NCI-H526 (cell line): ENCODE measurements at regions not wholly inside any gene's neighbourhood (a gene's known extent, or its start where the extent isn't known, plus 50 kb on each side); places are given as distances from the start of the nearest gene placed in this dataset.

ENCODE experiments used
- DNase-seq, 2 experiments: peaks; one replicate each; lab custom pipeline; 2025; lab: John Stamatoyannopoulos, UW

- no peak for DNase-seq
These were observed 1078.7 kb downstream of the BRD1 start for GRCh38 chr22:48748860-48749554.

- DNase-seq = no peak
These were observed 1079.4 kb downstream of the BRD1 start for GRCh38 chr22:48748113-48748859.

DNA sequence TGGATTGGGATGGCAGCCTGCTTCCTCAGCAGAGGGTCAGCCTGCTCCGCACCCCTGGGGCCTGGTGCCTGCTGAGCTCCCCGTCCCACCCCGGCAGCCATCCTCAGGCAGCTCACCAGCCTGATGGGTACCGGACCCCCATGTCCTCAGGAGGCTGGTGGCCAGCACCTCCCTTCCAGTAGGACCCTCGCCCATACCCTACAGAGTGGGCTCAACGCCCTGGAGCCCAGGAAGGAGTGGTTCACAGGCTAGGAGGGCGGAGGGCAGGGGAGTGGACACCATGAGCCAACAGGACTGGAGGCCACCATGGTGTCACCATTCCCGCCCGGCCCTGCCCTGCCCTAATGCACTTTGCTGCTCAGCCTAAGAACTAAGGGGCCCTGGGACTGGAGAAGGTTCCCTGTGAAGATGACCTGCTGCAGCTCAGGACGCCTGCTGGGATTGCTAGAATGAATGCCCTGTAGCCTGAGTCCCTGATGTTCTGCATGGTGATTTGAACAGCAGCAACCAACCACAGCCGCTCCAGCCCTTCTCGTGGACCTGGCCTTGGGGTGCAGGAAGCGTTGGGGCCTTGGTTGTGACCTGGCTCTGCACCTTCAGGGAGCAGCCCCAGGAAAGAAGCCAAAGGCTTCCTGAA lies 1080.8 kb downstream of the BRD1 start:
- no peak for DNase-seq

- DNase-seq = no peak
These were observed 1081.6 kb downstream of the BRD1 start for GRCh38 chr22:48745842-48746788.

- no peak for DNase-seq
These were observed 1082.5 kb downstream of the BRD1 start for GRCh38 chr22:48744967-48745841.

DNA sequence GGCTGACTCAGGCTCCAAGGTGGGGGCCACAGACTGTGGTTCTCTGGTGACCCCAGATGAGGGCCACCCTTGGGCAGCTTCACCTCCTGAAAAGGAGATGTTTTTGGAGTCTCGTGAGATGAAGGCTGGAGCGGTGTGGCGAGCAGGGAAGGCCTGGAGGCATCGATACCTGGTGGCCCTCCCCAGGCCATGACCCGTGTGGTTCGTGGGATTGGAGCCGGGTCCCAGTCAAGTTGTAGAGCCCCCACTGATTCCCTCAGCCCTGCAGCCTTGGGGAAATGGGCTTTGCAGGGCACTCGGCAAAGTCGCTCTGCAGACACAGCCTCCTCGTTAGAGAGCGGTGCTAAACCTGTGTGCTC lies 1083.4 kb downstream of the BRD1 start:
- no peak for DNase-seq

GRCh38 chr22:48743601-48744282 lies 1083.9 kb downstream of the BRD1 start:
- peak in 1 of 2 experiments; percentile 11 for DNase-seq

DNA sequence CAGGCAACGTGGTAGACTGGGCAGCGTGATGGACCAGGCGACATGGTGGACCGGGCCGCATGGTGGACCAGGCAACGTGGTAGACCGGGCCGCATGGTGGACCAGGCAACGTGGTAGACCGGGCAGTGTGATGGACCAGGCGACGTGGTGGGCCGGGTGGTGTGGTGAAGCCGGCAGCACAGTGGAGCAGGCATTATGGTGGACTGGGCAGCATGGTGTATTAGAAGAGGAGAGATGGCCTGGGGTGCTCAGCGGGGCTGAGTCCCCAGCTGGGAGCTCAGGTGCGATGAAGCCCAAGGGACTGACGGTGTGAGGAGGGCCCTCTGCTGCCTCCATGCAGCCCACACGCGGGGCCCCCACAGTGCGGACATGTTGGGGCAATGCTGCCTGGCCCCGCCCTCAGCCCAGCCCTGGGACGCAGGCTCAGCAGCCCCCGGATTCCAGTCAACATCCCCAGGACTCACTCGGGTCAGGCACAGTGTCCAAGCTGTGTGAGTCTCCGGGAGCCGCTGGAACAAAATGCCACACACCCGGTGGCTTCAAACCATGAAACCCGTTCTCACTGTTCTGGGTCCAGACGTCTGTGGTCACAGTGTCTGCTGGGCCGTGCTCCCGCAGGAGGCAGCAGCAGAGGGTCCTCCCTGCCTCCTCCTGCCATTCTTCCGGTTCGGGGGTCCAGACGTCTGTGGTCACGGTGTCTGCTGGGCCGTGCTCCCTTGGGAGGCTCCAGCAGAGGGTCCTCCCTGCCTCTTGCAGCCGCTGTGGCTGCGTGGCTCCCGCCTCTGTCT lies 1084.9 kb downstream of the BRD1 start:
- no peak for DNase-seq

DNA sequence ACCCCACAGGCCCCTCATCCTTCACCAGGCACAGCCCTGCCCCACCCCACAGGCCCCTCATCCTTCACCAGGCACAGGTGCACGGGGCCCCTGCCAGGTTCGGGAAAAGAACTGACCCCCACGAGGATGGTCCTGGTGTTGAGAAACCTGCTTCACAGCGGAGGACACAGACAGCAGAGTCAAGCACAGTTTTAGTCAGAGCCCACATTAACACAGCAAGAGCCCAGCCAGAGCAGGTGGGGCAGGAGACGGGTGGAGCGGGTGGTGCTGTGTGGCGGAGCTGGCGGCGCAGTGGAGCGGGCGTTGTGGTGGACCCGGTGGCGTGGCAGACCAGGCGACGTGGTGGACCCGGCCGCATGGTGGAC lies 1085.5 kb downstream of the BRD1 start:
- DNase-seq = no peak

GRCh38 chr22:48741540-48741939 lies 1086.1 kb downstream of the BRD1 start:
- no peak for DNase-seq

DNA sequence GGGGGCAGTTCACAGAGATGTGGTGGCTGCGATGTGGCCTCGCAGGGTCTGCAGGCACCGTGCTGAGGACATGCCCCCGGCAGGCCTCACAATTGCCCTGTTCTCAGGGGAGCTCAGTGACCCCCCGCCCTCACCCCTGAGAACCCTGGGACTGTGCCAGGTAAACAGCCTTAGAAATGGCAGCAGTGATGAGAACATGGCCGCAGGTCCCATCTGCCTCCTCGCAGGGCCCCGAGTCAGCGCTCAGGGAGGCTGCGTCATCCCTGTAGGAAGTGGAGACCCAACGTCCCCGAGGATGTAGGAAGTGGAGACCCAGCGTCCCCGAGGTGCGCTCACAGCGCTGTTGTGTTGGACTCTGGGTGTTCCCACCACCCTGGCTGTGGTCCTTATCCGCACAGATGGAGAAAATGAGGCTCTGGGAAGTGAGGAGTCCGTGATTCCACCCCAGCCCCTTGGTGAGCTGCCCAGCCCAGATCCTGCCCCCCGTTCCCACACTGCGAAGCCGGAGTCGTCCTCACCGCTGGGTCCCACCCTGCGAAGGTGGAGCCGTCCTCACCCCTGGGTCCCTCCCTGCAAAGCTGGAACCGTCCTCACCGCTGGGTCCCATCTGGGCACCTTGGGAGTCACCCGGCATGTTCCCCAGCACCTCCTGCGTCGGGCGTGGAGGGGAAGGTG lies 1086.8 kb downstream of the BRD1 start:
- DNase-seq = no peak

DNA sequence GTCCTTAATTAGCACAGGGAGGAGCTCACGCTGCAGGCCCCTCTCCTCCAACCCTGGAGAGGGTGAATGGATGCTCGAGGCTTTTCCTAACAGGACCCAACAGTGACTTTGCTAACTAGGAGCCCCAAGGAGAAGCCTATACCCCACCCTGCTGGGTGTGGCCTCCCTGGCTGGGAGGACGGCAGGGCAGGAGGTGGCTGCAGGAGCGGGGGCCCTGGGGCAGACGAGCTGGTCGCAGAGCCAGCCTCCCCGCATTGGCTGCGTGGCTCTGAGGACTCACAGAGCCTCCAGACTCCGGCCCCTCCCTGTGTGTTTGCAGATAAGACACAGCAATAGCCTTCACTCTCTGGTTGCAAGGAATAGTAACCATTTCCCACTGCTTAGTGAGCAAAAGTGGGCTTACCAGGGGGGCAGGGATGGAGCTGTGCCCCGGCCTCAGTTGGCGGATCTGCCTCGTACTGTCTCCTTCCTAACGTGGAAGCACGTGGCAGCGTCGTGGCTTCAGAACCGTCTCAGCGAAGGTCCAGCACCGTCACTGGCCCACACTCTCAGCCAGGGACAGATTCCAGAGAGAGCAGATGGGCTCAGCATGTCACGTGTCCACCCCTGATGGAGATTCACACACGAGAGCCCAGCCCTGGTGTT lies 1087.5 kb downstream of the BRD1 start:
- DNase-seq = no peak

GRCh38 chr22:48739348-48740085 lies 1088.2 kb downstream of the BRD1 start:
- no peak for DNase-seq

DNA sequence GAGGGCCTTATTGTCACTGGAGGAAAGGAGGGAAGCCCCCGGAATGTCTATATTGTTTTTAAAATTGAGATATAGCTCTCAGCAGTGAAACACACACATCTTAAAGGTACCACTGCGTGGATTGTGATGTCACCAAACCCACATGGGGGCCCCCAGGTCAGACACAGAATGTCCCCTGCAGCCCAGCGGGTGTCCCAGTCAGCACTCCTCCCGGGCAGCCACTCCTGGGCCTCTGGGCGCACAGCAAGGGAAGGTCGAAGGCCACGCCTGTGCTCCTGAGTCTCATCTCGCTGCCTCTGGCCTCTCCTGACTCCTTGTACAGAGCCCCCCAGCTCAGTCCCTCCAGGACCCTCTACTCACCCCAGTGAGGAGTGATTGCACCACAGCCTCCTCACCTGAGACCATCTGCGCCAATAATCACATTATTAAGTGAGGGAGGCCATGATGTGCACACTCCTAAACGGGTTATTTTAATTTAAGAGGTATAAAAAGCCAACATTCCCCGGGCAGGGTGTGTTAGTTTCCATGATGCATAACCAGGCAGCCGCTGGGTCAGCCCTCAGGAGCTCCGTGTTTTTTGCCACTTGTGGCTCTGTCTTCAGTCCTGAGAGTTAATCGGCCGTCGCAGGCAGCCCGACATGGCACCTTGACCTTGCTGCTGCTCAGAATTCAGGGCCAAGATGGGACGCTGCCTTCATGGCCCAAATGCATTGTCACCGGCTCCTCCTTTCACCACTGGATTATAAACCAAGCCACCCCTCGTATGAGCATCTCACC lies 1089.3 kb downstream of the BRD1 start:
- no peak for DNase-seq

- DNase-seq = no peak
These were observed 1090.0 kb downstream of the BRD1 start for GRCh38 chr22:48737461-48738203.
